ENCODE measurements at regions not wholly inside any gene's neighbourhood (a gene's known extent, or its start where the extent isn't known, plus 50 kb on each side); places are given as distances from the start of the nearest gene placed in this dataset.

- no peak for TF ChIP-seq CTCF (IDR thresholded peaks at IDR 0.05; ENCODE audit: insufficient read depth in 1 of 2, low read depth in 1 of 2, low read length in 1 of 2, severe bottlenecking in 1 of 2, unreplicated experiment in 1 of 2)
- Mint-ChIP-seq H3K36me3 (ENCODE audit: insufficient read depth, unreplicated experiment) (no peaks in the 10 kb centered on the region), H3K27ac (ENCODE audit: unreplicated experiment) (no peak overlapping the region), H3K27me3 (ENCODE audit: insufficient read depth, unreplicated experiment) (no peaks in the 10 kb centered on the region), H3K9me3 (ENCODE audit: unreplicated experiment) (no peaks in the 10 kb centered on the region), H3K4me3 (ENCODE audit: unreplicated experiment) (no peak overlapping the region), H3K4me1 (ENCODE audit: low read depth, unreplicated experiment) (no peaks in the 10 kb centered on the region)
- CTCF ChIA-PET: no interaction called here
- intact Hi-C loops (cut with micrococcal nuclease; ENCODE audit: unreplicated experiment): no loop called here
- Histone ChIP-seq H3K36me3 (ENCODE audit: control insufficient read depth, insufficient read depth, low read length) (no peaks in the 10 kb centered on the region), H3K4me1 (no peaks in the 10 kb centered on the region), H3K9me3 (no peaks in the 10 kb centered on the region), H3K27me3 (replicated peaks; ENCODE audit: control insufficient read depth, insufficient read depth, low read length) (no peaks in the 10 kb centered on the region), H3K4me3 (ENCODE audit: low read depth, low read length) (no peak overlapping the region)
- POLR2A ChIA-PET: no interaction called here
- no TSS peak for BruUV-seq (replicated peaks)
- DNase-seq: no peak
These were observed 734.9 kb upstream of the PCDH9 start for GRCh38 chr13:67964986-67965385.

GRCh38 chr13:67964091-67964490, 734.0 kb upstream of the PCDH9 start:
- Histone ChIP-seq H3K9me3 (no peaks in the 10 kb centered on the region), H3K4me1 (no peaks in the 10 kb centered on the region), H3K27me3 (replicated peaks; ENCODE audit: control insufficient read depth, insufficient read depth, low read length) (no peaks in the 10 kb centered on the region), H3K36me3 (ENCODE audit: control insufficient read depth, insufficient read depth, low read length) (no peaks in the 10 kb centered on the region), H3K4me3 (ENCODE audit: low read depth, low read length) (no peak overlapping the region)
- Mint-ChIP-seq H3K27me3 (ENCODE audit: insufficient read depth, unreplicated experiment) (no peaks in the 10 kb centered on the region), H3K4me3 (ENCODE audit: unreplicated experiment) (no peak overlapping the region), H3K27ac (ENCODE audit: unreplicated experiment) (no peak overlapping the region), H3K4me1 (ENCODE audit: low read depth, unreplicated experiment) (no peaks in the 10 kb centered on the region), H3K36me3 (ENCODE audit: insufficient read depth, unreplicated experiment) (no peaks in the 10 kb centered on the region), H3K9me3 (ENCODE audit: unreplicated experiment) (no peaks in the 10 kb centered on the region)
- no peak for TF ChIP-seq CTCF (IDR thresholded peaks at IDR 0.05; ENCODE audit: insufficient read depth in 1 of 2, low read depth in 1 of 2, low read length in 1 of 2, severe bottlenecking in 1 of 2, unreplicated experiment in 1 of 2)
- intact Hi-C loops (cut with micrococcal nuclease; ENCODE audit: unreplicated experiment): no loop called here
- ChIA-PET POLR2A (no interaction called here), CTCF (no interaction called here)
- no TSS peak for BruUV-seq (replicated peaks)
- DNase-seq: no peak

- H3K27ac Mint-ChIP-seq (ENCODE audit: unreplicated experiment): no peak overlapping the region
- Histone ChIP-seq H3K36me3 (ENCODE audit: control insufficient read depth, insufficient read depth, low read length) (no peaks in the 10 kb centered on the region), H3K9me3 (no peaks in the 10 kb centered on the region), H3K4me3 (ENCODE audit: low read depth, low read length) (no peak overlapping the region), H3K4me1 (no peaks in the 10 kb centered on the region), H3K27me3 (replicated peaks; ENCODE audit: control insufficient read depth, insufficient read depth, low read length) (no peaks in the 10 kb centered on the region)
- intact Hi-C loops (cut with micrococcal nuclease; ENCODE audit: unreplicated experiment): no loop called here
- POLR2A ChIA-PET: no interaction called here
- DNase-seq: no peak
- H3K4me3 Mint-ChIP-seq (ENCODE audit: unreplicated experiment): no peak overlapping the region
- H3K27me3 Mint-ChIP-seq (ENCODE audit: insufficient read depth, unreplicated experiment): no peaks in the 10 kb centered on the region
- no peaks in the 10 kb centered on the region for H3K36me3 Mint-ChIP-seq (ENCODE audit: insufficient read depth, unreplicated experiment)
- H3K9me3 Mint-ChIP-seq (ENCODE audit: unreplicated experiment): no peaks in the 10 kb centered on the region
- no TSS peak for BruUV-seq (replicated peaks)
- CTCF ChIA-PET: no interaction called here
- TF ChIP-seq CTCF (IDR thresholded peaks at IDR 0.05; ENCODE audit: insufficient read depth in 1 of 2, low read depth in 1 of 2, low read length in 1 of 2, severe bottlenecking in 1 of 2, unreplicated experiment in 1 of 2): no peak
- H3K4me1 Mint-ChIP-seq (ENCODE audit: low read depth, unreplicated experiment): no peaks in the 10 kb centered on the region
These were observed 731.2 kb upstream of the PCDH9 start for GRCh38 chr13:67961331-67961730.

Data from Caco-2 (cell line).